Sigmoid colon (tissue), 6 donors: ENCODE measurements at regions not wholly inside any gene's neighbourhood (a gene's known extent, or its start where the extent isn't known, plus 50 kb on each side); places are given as distances from the start of the nearest gene placed in this dataset.
A peak's percentile ranks its signal among the peaks of the same experiment; 100 is the strongest.

Source experiments
- DNase-seq: peaks from one replicate; pipeline ENCODE4 v3.0.0-alpha.2; 2019
- H3K27ac ChIP-seq, 4 donors: fragments of 200-600 bp; sonication (generic); one replicate each; pipeline ENCODE4 v1.5.1; 2016 to 2019; ENCODE audit warnings: mild to moderate bottlenecking in 1 of 4
- H3K27me3 ChIP-seq, 3 donors: fragments of 200-600 bp; sonication (generic); one replicate each; pipeline ENCODE4 v1.5.1; 2019; ENCODE audit warnings: mild to moderate bottlenecking in 1 of 3
- H3K36me3 ChIP-seq, 4 donors: fragments of 200-600 bp; sonication (generic); one replicate each; pipeline ENCODE4 v1.5.1; 2016 to 2019
- H3K4me1 ChIP-seq, 4 donors: fragments of 200-600 bp; sonication (generic); one replicate each; pipeline ENCODE4 v1.5.1; 2017 to 2019
- H3K4me3 ChIP-seq, 4 donors: fragments of 200-600 bp; sonication (generic); one replicate each; pipeline ENCODE4 v1.5.1; 2017 to 2019; ENCODE audit warnings: mild to moderate bottlenecking in 2 of 4, moderate library complexity in 1 of 4
- H3K9me3 ChIP-seq, 4 donors: fragments of 200-600 bp in 3 of 4; sonication (generic) in 3 of 4; one replicate each; pipeline versions ENCODE4 v1.5.1 to v1.6.1; 2013 to 2019
- CTCF ChIP-seq, 4 experiments: fragments of 450-650 bp in 3 of 4; fragments of 200-600 bp in 1 of 4; IDR thresholded peaks; one replicate each; pipeline ENCODE4 v1.5.1; 2016 to 2019; ENCODE audit warnings: antibody characterized with exemption in 4 of 4, mild to moderate bottlenecking in 3 of 4, moderate library complexity in 2 of 4
- EP300 ChIP-seq, 4 donors: sonication (generic); formaldehyde crosslinking; IDR thresholded peaks; one replicate each; pipeline ENCODE4 v1.6.1; 2017; ENCODE audit warnings: antibody characterized with exemption in 4 of 4
- POLR2A ChIP-seq, 2 donors: fragments of 450-650 bp; IDR thresholded peaks; one replicate each; pipeline ENCODE4 v1.6.1; 2016; ENCODE audit warnings: antibody characterized with exemption in 2 of 2, mild to moderate bottlenecking in 2 of 2, moderate library complexity in 2 of 2
- POLR2AphosphoS5 ChIP-seq, 4 donors: sonication (generic); formaldehyde crosslinking; IDR thresholded peaks; one replicate each; pipeline ENCODE4 v1.6.1; 2017; ENCODE audit warnings: antibody characterized with exemption in 4 of 4
- WGBS, 2 donors: extraction: QIAGEN DNeasy Blood & Tissue Kit; methylation state at CpG; one replicate each; pipeline ENCODE4 v1.1.7; 2013; 5-methylcytosine and 5-hydroxymethylcytosine counted together
- intact Hi-C: fragments of 100-400 bp; cut with DNase I; formaldehyde crosslinking; loops from one replicate; pipeline ENCODE4 v1.15.1; 2023
- donor health status: healthy with polysubstance abuse.
- donor health status: healthy.

DNA sequence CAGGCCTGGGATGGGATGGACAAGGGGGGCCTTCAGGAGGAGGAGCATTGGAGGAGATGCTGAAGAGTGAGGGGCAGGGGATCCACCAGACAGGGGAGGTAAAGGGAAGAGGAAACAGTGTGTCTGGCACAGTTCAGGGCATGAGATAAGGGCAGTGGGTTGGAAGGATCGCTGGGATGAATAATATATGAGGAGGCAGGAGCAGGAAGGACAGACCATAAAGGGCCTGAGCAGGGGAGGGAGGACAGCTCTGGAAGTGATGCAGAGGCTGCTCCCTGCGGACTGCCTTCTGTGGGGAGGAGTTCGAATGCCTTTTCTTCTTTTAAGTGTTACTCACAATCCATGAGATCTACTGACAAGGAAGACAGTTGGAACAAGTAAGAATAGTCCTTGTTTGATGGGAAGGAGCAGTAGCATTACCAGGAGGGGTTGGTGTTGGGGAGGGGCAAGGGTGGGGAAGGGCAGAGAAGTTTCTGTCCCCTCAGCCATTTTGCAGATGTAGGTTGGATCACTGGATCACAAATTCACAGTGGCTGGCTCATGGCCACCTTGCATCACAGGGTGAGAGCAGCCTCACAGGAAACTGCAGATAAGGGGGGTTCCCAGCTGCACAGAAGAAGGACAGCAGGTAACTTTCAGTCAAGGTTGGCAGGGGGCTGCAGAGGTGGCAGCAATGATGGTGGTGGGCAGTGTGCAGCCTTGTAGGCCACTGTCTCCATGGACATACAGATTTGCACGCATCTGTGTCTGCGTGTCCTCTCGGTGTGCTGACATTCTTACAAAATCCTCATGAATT is 91.9 kb upstream of the SNRPN start:
- 67 to 70% methylated on average over 6 of the region's 6 CpGs for WGBS, 2 donors
- Histone ChIP-seq H3K4me3 (no peak overlapping the region), H3K27ac (peak overlapping the region in 1 of 4 donors; percentile 16), H3K36me3 (no peaks in the 10 kb centered on the region), H3K4me1 (no peaks in the 10 kb centered on the region), H3K27me3 (peaks cover 0 to 8% (median 0%) of the 10 kb centered on the region in 3 donors), H3K9me3 (no peaks in the 10 kb centered on the region)
- intact Hi-C loops = no loop called here
- DNase-seq = no peak
- TF ChIP-seq POLR2AphosphoS5 (IDR thresholded peaks at IDR 0.05) = no peak
- no peak for TF ChIP-seq CTCF (IDR thresholded peaks at IDR 0.05)
- TF ChIP-seq POLR2A (IDR thresholded peaks at IDR 0.05) = no peak
- TF ChIP-seq EP300 (IDR thresholded peaks at IDR 0.05) = no peak

DNA sequence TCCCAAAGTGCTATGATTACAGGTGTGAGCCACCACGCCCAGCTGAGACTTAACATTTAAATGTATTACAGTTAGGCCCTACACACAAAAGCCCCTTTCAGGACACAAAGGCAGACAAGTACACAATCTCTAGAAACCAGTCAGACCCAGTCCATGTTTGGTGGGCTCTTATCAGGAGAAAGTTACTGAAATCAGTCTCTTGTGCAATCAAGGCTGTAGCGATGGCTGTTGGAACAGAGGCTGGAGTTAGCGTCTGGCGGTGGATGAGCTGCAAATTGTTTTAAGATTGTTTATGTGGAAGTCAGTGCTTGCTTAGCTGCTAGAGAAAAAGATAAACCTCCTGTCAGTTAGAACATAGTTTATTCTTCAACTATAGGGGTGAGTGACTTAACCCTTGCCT is 89.5 kb upstream of the SNRPN start:
- TF ChIP-seq POLR2AphosphoS5 (IDR thresholded peaks at IDR 0.05) (no peak), EP300 (IDR thresholded peaks at IDR 0.05) (no peak), POLR2A (IDR thresholded peaks at IDR 0.05) (no peak), CTCF (IDR thresholded peaks at IDR 0.05) (no peak)
- Histone ChIP-seq H3K36me3 (no peaks in the 10 kb centered on the region), H3K27me3 (no peaks in the 10 kb centered on the region), H3K4me1 (no peaks in the 10 kb centered on the region), H3K4me3 (no peak overlapping the region), H3K9me3 (no peaks in the 10 kb centered on the region), H3K27ac (no peak overlapping the region)
- WGBS, 2 donors = 71 to 75% methylated on average over 4 of the region's 4 CpGs
- no peak for DNase-seq
- intact Hi-C loops = no loop called here

- Histone ChIP-seq H3K36me3 (no peaks in the 10 kb centered on the region), H3K27ac (no peak overlapping the region), H3K4me3 (no peak overlapping the region), H3K4me1 (no peaks in the 10 kb centered on the region), H3K9me3 (peaks cover 0 to 12% (median 2%) of the 10 kb centered on the region in 4 donors), H3K27me3 (no peaks in the 10 kb centered on the region)
- no peak for DNase-seq
- intact Hi-C loops = no loop called here
- 85 to 87% methylated on average over 7 of the region's 7 CpGs for WGBS, 2 donors
- no peak for TF ChIP-seq EP300 (IDR thresholded peaks at IDR 0.05)
- no peak for TF ChIP-seq POLR2AphosphoS5 (IDR thresholded peaks at IDR 0.05)
- no peak for TF ChIP-seq POLR2A (IDR thresholded peaks at IDR 0.05)
- no peak for TF ChIP-seq CTCF (IDR thresholded peaks at IDR 0.05)
Measured at GRCh38 chr15:24877174-24877573, 77.6 kb upstream of the SNRPN start.

DNA sequence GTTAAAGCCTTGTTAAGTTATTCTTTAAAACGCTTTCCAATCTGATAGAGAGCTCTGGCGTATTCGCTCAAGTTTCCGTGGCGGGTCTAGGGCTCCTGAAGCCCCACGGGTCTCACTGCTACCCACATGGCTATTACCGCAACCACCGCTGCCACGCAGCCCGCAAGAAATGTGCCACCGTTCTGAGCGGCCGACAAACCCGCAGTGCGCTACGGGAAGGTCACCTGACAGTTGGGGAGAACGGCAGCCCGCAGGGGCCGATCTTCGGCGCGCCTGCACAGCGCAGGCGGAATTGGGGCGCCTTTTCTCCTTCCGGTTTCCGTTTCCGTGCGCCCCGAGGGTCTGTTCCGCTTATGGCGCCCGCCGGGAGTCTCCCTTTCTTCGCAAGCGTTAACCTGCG is 76.6 kb upstream of the SNRPN start:
- WGBS, 2 donors = 43 to 61% methylated on average over 37 of the region's 37 CpGs
- Histone ChIP-seq H3K27me3 (no peaks in the 10 kb centered on the region), H3K36me3 (no peaks in the 10 kb centered on the region), H3K9me3 (peaks cover 0 to 12% (median 2%) of the 10 kb centered on the region in 4 donors), H3K27ac (peak overlapping the region in 3 of 4 donors; percentile 1 to 63 (median 47)), H3K4me1 (no peaks in the 10 kb centered on the region), H3K4me3 (peak overlapping the region; percentile 21 to 49 (median 38))
- intact Hi-C loops = no loop called here
- DNase-seq = peak; percentile 62
- TF ChIP-seq EP300 (IDR thresholded peaks at IDR 0.05) = no peak
- peak in 3 of 4 donors; percentile 14 to 68 (median 59) for TF ChIP-seq POLR2AphosphoS5 (IDR thresholded peaks at IDR 0.05)
- TF ChIP-seq CTCF (IDR thresholded peaks at IDR 0.05) = no peak
- TF ChIP-seq POLR2A (IDR thresholded peaks at IDR 0.05) = no peak
